ENCODE measurements at regions not wholly inside any gene's neighbourhood (a gene's known extent, or its start where the extent isn't known, plus 50 kb on each side); places are given as distances from the start of the nearest gene placed in this dataset.
A peak's percentile ranks its signal among the peaks of the same experiment; 100 is the strongest.

GRCh38 chr12:18207266-18207665 lies 54.1 kb upstream of the PIK3C2G start:
- no peak for DNase-seq (ENCODE audit: low spot score)

GRCh38 chr12:18206198-18206597 lies 55.1 kb upstream of the PIK3C2G start:
- DNase-seq (ENCODE audit: low spot score) = no peak

- DNase-seq (ENCODE audit: low spot score) = no peak
Measured at GRCh38 chr12:18204053-18204452, 57.3 kb upstream of the PIK3C2G start.

GRCh38 chr12:18192119-18192518 lies 69.2 kb upstream of the PIK3C2G start:
- DNase-seq (ENCODE audit: low spot score) = no peak

DNA sequence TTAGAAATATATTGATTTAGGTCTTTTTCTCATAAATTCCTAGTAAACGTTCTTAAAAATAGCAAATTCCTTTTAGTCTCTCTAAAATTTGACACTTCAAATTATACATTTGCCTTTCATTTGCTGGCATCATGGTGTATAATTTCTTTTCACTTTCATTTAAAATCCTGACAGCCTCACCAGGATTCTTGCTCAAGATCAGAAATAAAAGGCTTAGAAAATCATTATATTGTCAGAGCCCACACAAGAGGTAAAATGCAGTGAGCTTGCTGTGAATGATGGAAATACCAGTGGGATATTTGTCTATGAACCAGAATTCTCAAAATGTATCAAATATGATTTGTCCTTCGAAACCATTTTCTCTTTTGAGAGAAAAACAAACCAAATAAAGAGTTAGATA lies 78.2 kb upstream of the PIK3C2G start:
- DNase-seq (ENCODE audit: low spot score) = no peak

- DNase-seq (ENCODE audit: low spot score) = no peak
Measured at GRCh38 chr12:18171571-18171970, 81.6 kb upstream of the RERGL start.

DNA sequence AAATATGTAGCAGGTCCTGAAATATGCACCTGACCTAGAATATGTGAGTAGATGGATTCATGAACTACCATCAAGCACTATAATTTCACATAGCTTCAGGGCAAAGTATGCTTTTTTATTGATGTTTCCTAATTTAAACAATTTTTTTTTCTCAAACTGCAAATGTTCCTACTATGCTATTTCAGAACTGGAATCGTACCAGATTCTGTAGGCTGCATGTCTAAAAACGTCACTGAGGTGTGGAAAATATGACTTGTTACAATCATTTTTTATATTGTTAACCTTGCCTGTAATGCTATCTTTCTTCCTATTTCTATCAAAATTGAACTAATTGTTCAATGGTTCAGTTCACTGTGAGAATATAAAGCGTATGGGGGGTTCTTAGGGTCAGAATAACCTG lies 78.0 kb upstream of the RERGL start:
- DNase-seq (ENCODE audit: low spot score) = no peak

DNA sequence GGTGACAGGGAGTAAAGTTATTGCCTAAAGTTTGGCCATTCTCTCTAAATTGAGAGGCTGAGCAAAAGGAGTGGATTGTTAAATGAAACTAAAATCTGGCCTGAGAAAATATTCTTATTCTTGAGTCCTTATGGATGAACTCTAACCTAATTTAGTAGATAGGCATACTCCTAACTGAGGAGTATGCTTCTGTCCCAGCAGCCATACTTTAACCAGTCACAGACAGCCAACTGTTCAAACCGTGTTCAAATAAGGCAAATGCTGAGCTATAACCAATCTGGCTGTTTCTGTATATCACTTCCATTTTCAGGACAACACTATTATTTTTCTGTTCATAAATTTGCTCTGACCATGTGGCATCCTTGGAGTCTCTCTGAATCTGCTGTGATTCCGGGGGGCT lies 75.9 kb upstream of the RERGL start:
- no peak for DNase-seq (ENCODE audit: low spot score)

- no peak for DNase-seq (ENCODE audit: low spot score)
Measured at GRCh38 chr12:18165422-18165871, 75.5 kb upstream of the RERGL start.

- DNase-seq (ENCODE audit: low spot score) = no peak
Measured at GRCh38 chr12:18160901-18161300, 70.9 kb upstream of the RERGL start.

DNA sequence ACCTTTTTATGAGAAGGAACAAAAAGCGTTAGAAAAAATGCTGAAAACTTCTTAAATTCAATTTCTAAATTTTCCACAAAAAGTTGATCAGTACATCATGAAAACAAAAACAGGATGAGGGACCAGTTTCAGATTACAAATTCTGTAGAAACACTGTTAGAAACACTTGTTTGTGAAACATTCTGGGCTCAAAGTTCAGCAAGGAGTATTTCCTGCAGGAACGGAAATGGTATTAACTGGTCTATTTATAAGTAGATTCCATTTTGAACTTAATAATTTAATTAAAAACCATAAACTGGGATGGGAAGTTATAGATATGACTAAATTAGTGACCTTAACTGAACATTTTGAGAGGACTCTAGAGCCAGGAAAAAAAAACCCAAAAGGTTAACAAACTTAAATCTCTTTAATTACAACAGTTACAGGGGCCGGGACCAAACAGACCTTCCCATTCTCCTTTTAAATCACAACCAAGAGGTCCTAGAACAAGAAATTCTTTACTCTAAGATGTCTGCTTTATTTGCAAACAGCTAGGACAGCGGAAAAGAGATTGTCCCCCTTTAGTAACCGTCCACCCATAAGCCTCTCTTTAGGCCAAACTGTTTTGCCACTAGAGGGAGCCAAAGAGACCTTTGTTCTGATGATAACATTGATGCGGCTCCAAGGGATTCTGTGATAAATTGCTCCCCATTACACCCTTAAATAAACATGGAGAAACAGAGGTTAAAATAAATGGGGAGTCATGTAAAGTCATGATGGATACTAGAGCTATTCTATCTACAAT lies 69.0 kb upstream of the RERGL start:
- DNase-seq (ENCODE audit: low spot score) = peak; percentile 20

DNA sequence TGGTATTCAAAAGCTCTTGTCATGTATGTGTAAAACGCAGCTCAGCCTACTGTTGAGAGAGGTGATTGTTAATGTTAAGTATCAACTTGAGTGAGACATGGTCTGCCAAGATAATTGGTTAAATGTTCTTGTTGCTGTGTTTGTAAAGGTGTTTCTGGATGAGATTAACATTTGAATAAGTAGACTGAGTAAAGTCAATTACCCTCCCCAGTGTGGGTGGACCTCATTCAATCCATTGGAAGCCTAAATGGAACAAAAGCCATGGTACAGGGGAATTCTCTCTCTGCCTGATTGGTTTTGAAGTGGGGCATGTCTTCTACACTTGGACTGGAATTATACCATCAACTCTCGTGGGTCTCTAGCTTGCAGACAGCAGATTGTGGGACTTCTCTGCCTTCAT lies 63.8 kb upstream of the RERGL start:
- no peak for DNase-seq (ENCODE audit: low spot score)

- no peak for DNase-seq (ENCODE audit: low spot score)
Measured at GRCh38 chr12:18151036-18151435, 61.0 kb upstream of the RERGL start.

DNA sequence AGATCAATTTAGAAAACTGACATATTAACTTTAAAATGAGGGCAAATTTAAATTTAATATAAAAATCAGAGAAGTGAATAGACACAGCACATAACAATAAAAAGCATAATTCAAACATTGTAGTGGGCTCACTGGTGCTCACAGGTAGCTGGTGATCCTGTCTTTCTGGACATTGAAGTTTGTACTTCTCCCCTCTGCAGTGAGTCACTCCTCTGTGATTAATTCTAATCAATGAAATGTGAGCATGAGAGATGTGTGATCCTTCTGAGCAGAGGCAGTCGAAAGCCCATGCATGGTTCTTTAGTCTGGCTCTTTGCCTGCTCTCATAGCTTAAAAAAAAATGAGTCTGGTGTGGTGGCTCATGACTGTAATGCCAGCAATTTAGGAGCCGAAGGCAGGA lies 59.0 kb upstream of the RERGL start:
- DNase-seq (ENCODE audit: low spot score) = no peak

DNA sequence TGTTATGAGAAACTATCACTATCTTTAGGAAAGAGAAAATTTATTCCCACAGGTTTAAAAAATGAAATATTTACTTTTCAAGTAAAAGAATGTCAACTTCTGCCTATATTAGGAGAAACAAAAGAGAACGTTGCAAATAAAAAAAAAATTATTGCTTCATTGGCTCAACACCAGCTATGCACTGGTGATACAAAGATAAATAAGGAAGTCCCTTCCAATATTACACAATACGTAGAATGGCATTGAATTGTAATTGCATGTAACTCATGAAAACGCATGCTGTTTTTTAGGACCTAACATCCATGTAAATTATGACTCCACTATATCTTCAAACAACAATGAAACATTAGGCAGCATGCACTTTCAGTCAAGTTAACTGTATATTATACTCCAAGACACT lies 56.4 kb upstream of the RERGL start:
- no peak for DNase-seq (ENCODE audit: low spot score)

- DNase-seq (ENCODE audit: low spot score) = no peak
Measured at GRCh38 chr12:18145924-18146323, 55.9 kb upstream of the RERGL start.

- no peak for DNase-seq (ENCODE audit: low spot score)
Measured at GRCh38 chr12:18141048-18141982, 51.3 kb upstream of the RERGL start.

- peak; percentile 17 for DNase-seq (ENCODE audit: low spot score)
Measured at GRCh38 chr12:18139989-18140596, 50.1 kb upstream of the RERGL start.
